Peyer's patch (tissue), 4 donors: ENCODE measurements at regions not wholly inside any gene's neighbourhood (a gene's known extent, or its start where the extent isn't known, plus 50 kb on each side); places are given as distances from the start of the nearest gene placed in this dataset.

Source experiments
- DNase-seq, 3 donors: peaks; one replicate each; pipeline ENCODE4 v3.0.0-alpha.2; 2017 to 2019
- H3K27ac ChIP-seq, 4 donors: fragments of 200-600 bp; sonication (generic); one replicate each; pipeline ENCODE4 v1.5.1; 2016 to 2019
- H3K27me3 ChIP-seq, 2 donors: fragments of 200-600 bp; sonication (generic); one replicate each; pipeline ENCODE4 v1.5.1; 2019
- H3K36me3 ChIP-seq, 3 donors: fragments of 200-600 bp; sonication (generic); one replicate each; pipeline ENCODE4 v1.5.1; 2016 to 2019
- H3K4me1 ChIP-seq, 4 donors: fragments of 200-600 bp; sonication (generic); one replicate each; pipeline ENCODE4 v1.5.1; 2016 to 2019
- H3K4me3 ChIP-seq, 4 donors: fragments of 200-600 bp; sonication (generic); 1 replicate in 3 of 4; 2 replicates in 1 of 4; pipeline ENCODE4 v1.5.1; 2016 to 2019; ENCODE audit warnings: mild to moderate bottlenecking in 1 of 4
- H3K9me3 ChIP-seq, 4 donors: fragments of 200-600 bp; sonication (generic); one replicate each; pipeline ENCODE4 v1.5.1; 2016 to 2019; ENCODE audit warnings: mild to moderate bottlenecking in 1 of 4
- POLR2A ChIP-seq, 2 donors: fragments of 450-650 bp; IDR thresholded peaks; one replicate each; pipeline ENCODE4 v1.5.1; 2017; ENCODE audit warnings: antibody characterized with exemption in 2 of 2, mild to moderate bottlenecking in 2 of 2, moderate library complexity in 2 of 2
- TF ChIP-seq, protein P1 (sequence below), 6 experiments: fragments of 450-650 bp in 4 of 6; fragments of 200-600 bp in 2 of 6; sonication (generic) in 1 of 6; IDR thresholded peaks; one replicate each; pipeline ENCODE4 v1.5.1; 2017 to 2019; ENCODE audit warnings: antibody characterized with exemption in 6 of 6, mild to moderate bottlenecking in 3 of 6, moderate library complexity in 1 of 6

DNA sequence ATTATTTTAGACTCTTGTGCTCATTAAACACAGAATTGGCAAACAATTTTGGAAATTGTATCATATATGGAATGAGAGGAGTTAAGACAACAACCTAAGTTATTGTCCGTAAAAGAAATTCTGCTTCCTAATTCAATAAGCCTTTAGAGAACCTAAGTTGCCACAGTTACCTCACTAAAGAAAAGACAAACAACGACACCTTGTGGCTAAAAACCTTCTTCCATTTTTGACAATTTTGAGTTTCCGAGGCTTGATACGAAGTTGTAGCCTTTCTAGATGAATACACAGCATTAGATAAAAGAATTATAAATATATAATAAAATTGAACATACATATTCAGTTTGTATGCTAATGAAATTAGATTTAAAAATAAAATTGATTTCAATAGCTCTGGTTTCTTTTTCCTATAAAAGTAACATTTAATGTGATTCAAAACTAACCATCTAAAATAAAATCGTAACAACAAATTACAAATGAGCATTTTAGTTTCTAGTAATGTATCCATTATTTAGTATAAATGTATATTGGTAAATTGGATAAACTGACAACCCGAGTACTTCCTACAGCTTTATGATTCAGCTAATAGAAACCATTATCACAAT lies 275.1 kb downstream of the GPM6A start:
- Histone ChIP-seq H3K36me3 (no peaks in the 10 kb centered on the region), H3K4me1 (no peaks in the 10 kb centered on the region), H3K27ac (no peak overlapping the region), H3K4me3 (no peak overlapping the region), H3K9me3 (no peaks in the 10 kb centered on the region), H3K27me3 (no peaks in the 10 kb centered on the region)
- TF ChIP-seq, protein P1, sequence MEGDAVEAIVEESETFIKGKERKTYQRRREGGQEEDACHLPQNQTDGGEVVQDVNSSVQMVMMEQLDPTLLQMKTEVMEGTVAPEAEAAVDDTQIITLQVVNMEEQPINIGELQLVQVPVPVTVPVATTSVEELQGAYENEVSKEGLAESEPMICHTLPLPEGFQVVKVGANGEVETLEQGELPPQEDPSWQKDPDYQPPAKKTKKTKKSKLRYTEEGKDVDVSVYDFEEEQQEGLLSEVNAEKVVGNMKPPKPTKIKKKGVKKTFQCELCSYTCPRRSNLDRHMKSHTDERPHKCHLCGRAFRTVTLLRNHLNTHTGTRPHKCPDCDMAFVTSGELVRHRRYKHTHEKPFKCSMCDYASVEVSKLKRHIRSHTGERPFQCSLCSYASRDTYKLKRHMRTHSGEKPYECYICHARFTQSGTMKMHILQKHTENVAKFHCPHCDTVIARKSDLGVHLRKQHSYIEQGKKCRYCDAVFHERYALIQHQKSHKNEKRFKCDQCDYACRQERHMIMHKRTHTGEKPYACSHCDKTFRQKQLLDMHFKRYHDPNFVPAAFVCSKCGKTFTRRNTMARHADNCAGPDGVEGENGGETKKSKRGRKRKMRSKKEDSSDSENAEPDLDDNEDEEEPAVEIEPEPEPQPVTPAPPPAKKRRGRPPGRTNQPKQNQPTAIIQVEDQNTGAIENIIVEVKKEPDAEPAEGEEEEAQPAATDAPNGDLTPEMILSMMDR (IDR thresholded peaks at IDR 0.05) = peak in 4 of 6 experiments; percentile 9 to 53 (median 27)
- TF ChIP-seq POLR2A (IDR thresholded peaks at IDR 0.05) = no peak
- DNase-seq = no peak

DNA sequence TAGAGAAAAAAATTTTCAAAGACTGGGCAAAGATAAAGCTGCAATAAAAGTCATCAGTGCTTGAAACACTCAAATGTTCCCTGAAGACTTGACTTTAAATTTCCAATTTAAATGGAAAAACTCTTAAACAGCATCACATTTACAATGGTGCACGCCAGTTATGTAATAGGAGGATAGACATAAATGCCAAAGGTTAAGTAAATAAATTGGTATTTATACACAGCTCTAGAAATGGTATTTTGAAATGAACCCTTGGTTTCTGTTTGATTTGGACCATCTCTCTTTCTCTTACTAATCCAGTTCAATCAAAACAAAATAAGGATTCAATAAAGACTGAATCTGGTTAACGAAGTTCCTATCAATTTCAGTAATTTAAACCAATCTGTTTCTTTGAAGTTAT lies 272.6 kb downstream of the GPM6A start:
- no peak for DNase-seq
- Histone ChIP-seq H3K27me3 (no peaks in the 10 kb centered on the region), H3K9me3 (no peaks in the 10 kb centered on the region), H3K36me3 (no peaks in the 10 kb centered on the region), H3K4me1 (no peaks in the 10 kb centered on the region), H3K4me3 (no peak overlapping the region), H3K27ac (no peak overlapping the region)
- TF ChIP-seq, protein P1 (IDR thresholded peaks at IDR 0.05) = no peak
- no peak for TF ChIP-seq POLR2A (IDR thresholded peaks at IDR 0.05)

DNA sequence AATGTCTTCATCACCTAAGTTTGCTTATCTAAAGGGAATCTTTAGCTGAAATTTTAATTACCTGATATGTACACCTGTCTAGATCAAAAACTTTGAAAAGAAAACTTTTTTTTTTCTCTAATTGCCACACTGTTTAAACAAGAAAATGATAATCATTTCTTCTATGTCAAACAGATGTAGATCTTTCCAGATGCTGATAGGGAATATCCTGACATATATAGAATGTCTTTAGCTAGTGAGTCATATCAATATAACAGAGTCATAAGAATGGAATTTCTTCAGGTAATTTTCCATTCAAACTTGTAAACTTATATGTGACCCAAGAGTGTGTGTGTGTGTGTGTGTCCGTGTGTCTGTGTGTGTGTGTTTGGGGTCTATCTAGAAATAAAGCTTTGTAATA lies 271.9 kb downstream of the GPM6A start:
- Histone ChIP-seq H3K27ac (no peak overlapping the region), H3K27me3 (no peaks in the 10 kb centered on the region), H3K36me3 (no peaks in the 10 kb centered on the region), H3K4me1 (no peaks in the 10 kb centered on the region), H3K4me3 (no peak overlapping the region), H3K9me3 (no peaks in the 10 kb centered on the region)
- DNase-seq = no peak
- no peak for TF ChIP-seq POLR2A (IDR thresholded peaks at IDR 0.05)
- TF ChIP-seq, protein P1 (IDR thresholded peaks at IDR 0.05) = no peak

DNA sequence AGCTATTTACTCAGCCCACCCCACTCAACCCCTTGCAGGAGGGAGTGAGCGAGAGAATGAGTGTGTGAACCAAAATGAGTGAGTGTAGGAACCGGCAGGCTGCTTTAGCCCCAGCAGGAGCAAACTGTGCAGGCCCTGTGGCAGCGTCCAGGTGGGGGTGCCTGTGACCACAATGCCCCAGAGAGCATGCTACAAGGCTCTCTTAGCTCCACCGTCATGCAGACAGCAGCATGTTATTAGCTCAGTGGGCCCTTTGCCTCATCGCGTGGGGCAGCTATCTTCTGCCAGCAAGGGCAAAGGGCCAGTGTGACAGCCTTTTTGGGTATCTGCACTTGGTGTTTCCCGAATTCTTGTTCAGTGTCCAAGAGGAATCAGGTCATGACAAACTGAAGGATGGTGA lies 271.3 kb downstream of the GPM6A start:
- DNase-seq = no peak
- TF ChIP-seq, protein P1 (IDR thresholded peaks at IDR 0.05) = no peak
- TF ChIP-seq POLR2A (IDR thresholded peaks at IDR 0.05) = no peak
- Histone ChIP-seq H3K27ac (no peak overlapping the region), H3K4me1 (no peaks in the 10 kb centered on the region), H3K4me3 (no peak overlapping the region), H3K36me3 (no peaks in the 10 kb centered on the region), H3K27me3 (no peaks in the 10 kb centered on the region), H3K9me3 (no peaks in the 10 kb centered on the region)

DNA sequence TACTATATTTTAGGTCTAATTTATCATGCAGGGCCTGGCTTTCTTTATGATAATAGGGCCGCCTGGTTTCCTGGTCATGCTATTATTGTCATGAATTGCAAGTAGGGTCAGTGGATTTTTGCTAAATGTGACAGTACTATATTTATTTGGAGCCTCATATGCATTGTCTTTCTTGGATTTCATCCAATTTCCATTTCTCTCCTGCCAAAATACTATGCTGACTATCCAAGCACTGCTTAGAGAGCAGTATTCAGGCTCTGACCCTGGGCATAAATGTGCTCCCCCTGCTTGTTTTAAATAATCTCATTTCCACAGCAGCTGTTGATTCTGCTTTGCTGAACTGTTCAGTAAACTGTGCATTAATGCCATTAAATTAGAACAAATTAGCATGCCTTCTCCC lies 269.3 kb downstream of the GPM6A start:
- Histone ChIP-seq H3K36me3 (no peaks in the 10 kb centered on the region), H3K27ac (no peak overlapping the region), H3K27me3 (no peaks in the 10 kb centered on the region), H3K4me1 (no peaks in the 10 kb centered on the region), H3K4me3 (no peak overlapping the region), H3K9me3 (no peaks in the 10 kb centered on the region)
- no peak for DNase-seq
- TF ChIP-seq, protein P1 (IDR thresholded peaks at IDR 0.05) = no peak
- no peak for TF ChIP-seq POLR2A (IDR thresholded peaks at IDR 0.05)

DNA sequence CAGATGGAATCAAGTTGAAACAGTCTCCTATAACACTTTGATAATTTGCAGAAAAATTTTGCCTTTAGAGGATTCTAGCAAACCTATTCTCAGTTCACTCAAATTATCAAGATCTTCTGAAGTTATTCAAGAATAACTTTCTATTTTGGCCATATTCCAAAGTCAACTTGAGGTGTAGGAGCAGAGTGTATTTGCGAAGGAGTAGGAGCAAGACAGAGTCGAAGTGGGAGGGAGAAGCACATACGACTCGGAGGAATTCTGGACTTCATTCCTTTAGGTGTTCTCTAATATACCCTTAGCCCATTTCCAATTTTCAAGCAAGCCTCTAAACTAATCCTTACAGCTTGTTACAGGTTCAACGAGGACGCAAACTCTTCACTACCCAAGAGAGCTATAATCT lies 252.9 kb downstream of the GPM6A start:
- H3K4me1 ChIP-seq = no peaks in the 10 kb centered on the region
- H3K4me3 ChIP-seq = no peak overlapping the region
- no peaks in the 10 kb centered on the region for H3K27me3 ChIP-seq
- H3K27ac ChIP-seq = no peak overlapping the region
- no peaks in the 10 kb centered on the region for H3K9me3 ChIP-seq
- no peak for TF ChIP-seq POLR2A (IDR thresholded peaks at IDR 0.05)
- TF ChIP-seq, protein P1 (IDR thresholded peaks at IDR 0.05) = no peak
- DNase-seq = no peak
- no peaks in the 10 kb centered on the region for H3K36me3 ChIP-seq
